Neutrophil (primary cell): ENCODE measurements at regions not wholly inside any gene's neighbourhood (a gene's known extent, or its start where the extent isn't known, plus 50 kb on each side); places are given as distances from the start of the nearest gene placed in this dataset.

Source experiments
- H3K27ac ChIP-seq: fragments of 200-600 bp; sonication (generic); 2 replicates; pipeline ENCODE4 v1.5.1; 2016; ENCODE audit warnings: mild to moderate bottlenecking, moderate library complexity
- H3K27me3 ChIP-seq: fragments of 200-600 bp; sonication (generic); 2 replicates; pipeline ENCODE4 v1.6.0; 2016; ENCODE audit warnings: mild to moderate bottlenecking
- H3K36me3 ChIP-seq: fragments of 200-600 bp; sonication (generic); 2 replicates; pipeline ENCODE4 v1.5.1; 2017
- H3K4me1 ChIP-seq, 2 experiments: fragments of 200-600 bp in 1 of 2; sonication (generic) in 1 of 2; 1 replicate in 1 of 2; 2 replicates in 1 of 2; pipeline versions ENCODE4 v1.5.1 to v1.6.1; 2013 to 2016; ENCODE audit warnings: low read depth in 1 of 2, low read length in 1 of 2, mild to moderate bottlenecking in 1 of 2, moderate library complexity in 1 of 2; ENCODE audit not compliant: control insufficient read depth in 1 of 2, insufficient read depth in 1 of 2
- H3K4me3 ChIP-seq, 2 experiments: fragments of 200-600 bp in 1 of 2; sonication (generic) in 1 of 2; 1 replicate in 1 of 2; 2 replicates in 1 of 2; pipeline ENCODE4 v1.5.1; 2013 to 2016; ENCODE audit warnings: low read depth in 1 of 2, low read length in 1 of 2, mild to moderate bottlenecking in 1 of 2, moderate library complexity in 1 of 2
- H3K9me3 ChIP-seq: fragments of 200-600 bp; sonication (generic); 2 replicates; pipeline ENCODE4 v1.5.1; 2016
- CTCF ChIP-seq: fragments of 200-600 bp; sonication (generic); IDR thresholded peaks from 2 replicates; pipeline ENCODE4 v1.5.1; 2016; ENCODE audit warnings: antibody characterized with exemption

- no peak overlapping the region for H3K27ac ChIP-seq
- H3K4me1 ChIP-seq = no peaks in the 10 kb centered on the region
- no peaks in the 10 kb centered on the region for H3K36me3 ChIP-seq
- no peak for TF ChIP-seq CTCF
- H3K9me3 ChIP-seq = no peaks in the 10 kb centered on the region
- H3K27me3 ChIP-seq = no peaks in the 10 kb centered on the region
- H3K4me3 ChIP-seq = no peak overlapping the region
Observed at GRCh38 chr17:13749891-13750235, 148.1 kb upstream of the HS3ST3A1 start.

- Histone ChIP-seq H3K4me1 (no peaks in the 10 kb centered on the region), H3K4me3 (no peak overlapping the region), H3K27me3 (no peaks in the 10 kb centered on the region), H3K27ac (no peak overlapping the region), H3K9me3 (no peaks in the 10 kb centered on the region), H3K36me3 (no peaks in the 10 kb centered on the region)
- no peak for TF ChIP-seq CTCF
Observed at GRCh38 chr17:13750816-13751793, 149.4 kb upstream of the HS3ST3A1 start.

- Histone ChIP-seq H3K27me3 (no peaks in the 10 kb centered on the region), H3K4me1 (no peaks in the 10 kb centered on the region), H3K4me3 (no peak overlapping the region)
Observed at GRCh38 chr17:13753154-13753553, 151.4 kb upstream of the HS3ST3A1 start.

GRCh38 chr17:13753771-13754170 is 152.0 kb upstream of the HS3ST3A1 start:
- H3K4me3 ChIP-seq = no peak overlapping the region
- TF ChIP-seq CTCF = no peak
- H3K27ac ChIP-seq = no peak overlapping the region
- H3K9me3 ChIP-seq = no peaks in the 10 kb centered on the region
- H3K27me3 ChIP-seq = no peaks in the 10 kb centered on the region
- H3K4me1 ChIP-seq = no peaks in the 10 kb centered on the region
- no peaks in the 10 kb centered on the region for H3K36me3 ChIP-seq

More at GRCh38 chr17:13753154-13753553, 151.4 kb upstream of the HS3ST3A1 start:
- TF ChIP-seq CTCF = no peak
- Histone ChIP-seq H3K36me3 (no peaks in the 10 kb centered on the region), H3K9me3 (no peaks in the 10 kb centered on the region), H3K27ac (no peak overlapping the region)

GRCh38 chr17:13755851-13756250 is 154.1 kb upstream of the HS3ST3A1 start:
- Histone ChIP-seq H3K4me1 (no peaks in the 10 kb centered on the region), H3K27ac (no peak overlapping the region), H3K27me3 (no peaks in the 10 kb centered on the region), H3K4me3 (no peak overlapping the region), H3K9me3 (no peaks in the 10 kb centered on the region), H3K36me3 (no peaks in the 10 kb centered on the region)
- TF ChIP-seq CTCF = no peak
